ENCODE measurements at regions not wholly inside any gene's neighbourhood (a gene's known extent, or its start where the extent isn't known, plus 50 kb on each side); places are given as distances from the start of the nearest gene placed in this dataset.

- WGBS (ENCODE audit: insufficient coverage): 88% methylated on average over 5 of the region's 7 CpGs
- Histone ChIP-seq H3K9ac (ENCODE audit: insufficient read depth, low read length, poor library complexity, severe bottlenecking) (no peak overlapping the region), H3K4me2 (replicated peaks; ENCODE audit: extremely low read depth, low read length, poor library complexity, severe bottlenecking) (no peak overlapping the region), H3K27me3 (ENCODE audit: control insufficient read depth in 2 of 2, insufficient read depth in 2 of 2, low read length in 2 of 2) (no peaks in the 10 kb centered on the region), H4K20me1 (ENCODE audit: insufficient read depth, low read length) (no peaks in the 10 kb centered on the region), H3K36me3 (replicated peaks in 1 of 2; ENCODE audit: control insufficient read depth in 1 of 2, insufficient read depth in 2 of 2, low read length in 2 of 2) (no peaks in the 10 kb centered on the region), H3K27ac (ENCODE audit: low read depth in 1 of 2, low read length in 2 of 2) (no peak overlapping the region), H3K4me1 (ENCODE audit: control insufficient read depth in 1 of 2, insufficient read depth in 2 of 2, low read length in 2 of 2) (no peaks in the 10 kb centered on the region), H3K9me3 (replicated peaks in 1 of 2; ENCODE audit: control insufficient read depth in 1 of 2, insufficient read depth in 1 of 2, low read length in 2 of 2) (peaks cover 28 to 64% of the 10 kb centered on the region in 2 donors), H2AFZ (ENCODE audit: insufficient read depth, low read depth, low read length, poor library complexity, severe bottlenecking) (no peak overlapping the region), H3K4me3 (replicated peaks in 1 of 3; ENCODE audit: low read depth in 2 of 3, low read length in 3 of 3) (no peak overlapping the region), H3K79me2 (ENCODE audit: insufficient read depth, low read length) (no peaks in the 10 kb centered on the region)
- Mint-ChIP-seq H3K27me3 (ENCODE audit: low read depth in 3 of 3) (no peaks in the 10 kb centered on the region), H3K4me1 (no peaks in the 10 kb centered on the region), H3K9me3 (peaks cover 15 to 44% (median 28%) of the 10 kb centered on the region in 7 donors), H3K36me3 (no peaks in the 10 kb centered on the region), H3K4me3 (no peak overlapping the region), H3K27ac (peak overlapping the region in 1 of 7 donors; percentile 11)
- intact Hi-C loops (cut with micrococcal nuclease): no loop called here
- DNase-seq: no peak
- TF ChIP-seq CTCF (IDR thresholded peaks at IDR 0.05): no peak
Observed at GRCh38 chr7:71019706-71020105, 112.2 kb upstream of the GALNT17 start.

GRCh38 chr7:71021131-71021530, 110.8 kb upstream of the GALNT17 start:
- no peak overlapping the region for H2AFZ ChIP-seq (ENCODE audit: insufficient read depth, low read depth, low read length, poor library complexity, severe bottlenecking)
- H3K4me3 ChIP-seq (replicated peaks in 1 of 3; ENCODE audit: low read depth in 2 of 3, low read length in 3 of 3): no peak overlapping the region
- H3K4me2 ChIP-seq (replicated peaks; ENCODE audit: extremely low read depth, low read length, poor library complexity, severe bottlenecking): no peak overlapping the region
- H3K9ac ChIP-seq (ENCODE audit: insufficient read depth, low read length, poor library complexity, severe bottlenecking): no peak overlapping the region
- Mint-ChIP-seq H3K4me1 (no peaks in the 10 kb centered on the region), H3K27ac (no peak overlapping the region), H3K36me3 (no peaks in the 10 kb centered on the region), H3K9me3 (peaks cover 9 to 44% (median 31%) of the 10 kb centered on the region in 7 donors), H3K27me3 (ENCODE audit: low read depth in 3 of 3) (no peaks in the 10 kb centered on the region), H3K4me3 (no peak overlapping the region)
- H3K27me3 ChIP-seq (ENCODE audit: control insufficient read depth in 2 of 2, insufficient read depth in 2 of 2, low read length in 2 of 2): no peaks in the 10 kb centered on the region
- no peak for TF ChIP-seq CTCF (IDR thresholded peaks at IDR 0.05)
- no peak for DNase-seq
- intact Hi-C loops (cut with micrococcal nuclease): no loop called here
- no peak overlapping the region for H3K27ac ChIP-seq (ENCODE audit: low read depth in 1 of 2, low read length in 2 of 2)
- H3K9me3 ChIP-seq (replicated peaks in 1 of 2; ENCODE audit: control insufficient read depth in 1 of 2, insufficient read depth in 1 of 2, low read length in 2 of 2): peaks cover 41 to 67% of the 10 kb centered on the region in 2 donors
- WGBS (ENCODE audit: insufficient coverage): 88% methylated on average over 2 of the region's 4 CpGs
- no peaks in the 10 kb centered on the region for H3K36me3 ChIP-seq (replicated peaks in 1 of 2; ENCODE audit: control insufficient read depth in 1 of 2, insufficient read depth in 2 of 2, low read length in 2 of 2)
- no peaks in the 10 kb centered on the region for H3K4me1 ChIP-seq (ENCODE audit: control insufficient read depth in 1 of 2, insufficient read depth in 2 of 2, low read length in 2 of 2)
- H3K79me2 ChIP-seq (ENCODE audit: insufficient read depth, low read length): no peaks in the 10 kb centered on the region
- H4K20me1 ChIP-seq (ENCODE audit: insufficient read depth, low read length): no peaks in the 10 kb centered on the region

Measured in CD14-positive monocyte (primary cell).